ENCODE measurements at regions not wholly inside any gene's neighbourhood (a gene's known extent, or its start where the extent isn't known, plus 50 kb on each side); places are given as distances from the start of the nearest gene placed in this dataset.

DNA sequence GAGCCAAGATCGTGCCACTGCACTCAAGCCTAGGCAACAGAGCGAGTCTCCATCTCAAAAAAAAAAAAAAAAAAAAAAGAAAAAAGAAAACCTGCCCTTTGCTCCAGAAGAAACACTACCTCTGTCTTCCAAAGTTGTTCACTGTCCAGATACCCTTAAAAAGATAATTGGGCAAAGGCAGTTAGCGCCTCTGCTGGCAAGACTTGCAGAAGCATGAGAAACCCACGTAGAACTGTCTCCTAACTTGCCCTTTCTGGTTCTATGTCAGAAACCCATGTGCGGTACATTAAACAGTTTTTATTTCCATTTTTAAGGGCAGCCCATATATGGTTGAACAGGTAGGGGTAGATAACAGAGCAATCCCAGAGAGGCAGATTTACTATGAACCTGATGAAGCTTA, 1026.4 kb downstream of the ROBO2 start:
- TF ChIP-seq, protein P1, sequence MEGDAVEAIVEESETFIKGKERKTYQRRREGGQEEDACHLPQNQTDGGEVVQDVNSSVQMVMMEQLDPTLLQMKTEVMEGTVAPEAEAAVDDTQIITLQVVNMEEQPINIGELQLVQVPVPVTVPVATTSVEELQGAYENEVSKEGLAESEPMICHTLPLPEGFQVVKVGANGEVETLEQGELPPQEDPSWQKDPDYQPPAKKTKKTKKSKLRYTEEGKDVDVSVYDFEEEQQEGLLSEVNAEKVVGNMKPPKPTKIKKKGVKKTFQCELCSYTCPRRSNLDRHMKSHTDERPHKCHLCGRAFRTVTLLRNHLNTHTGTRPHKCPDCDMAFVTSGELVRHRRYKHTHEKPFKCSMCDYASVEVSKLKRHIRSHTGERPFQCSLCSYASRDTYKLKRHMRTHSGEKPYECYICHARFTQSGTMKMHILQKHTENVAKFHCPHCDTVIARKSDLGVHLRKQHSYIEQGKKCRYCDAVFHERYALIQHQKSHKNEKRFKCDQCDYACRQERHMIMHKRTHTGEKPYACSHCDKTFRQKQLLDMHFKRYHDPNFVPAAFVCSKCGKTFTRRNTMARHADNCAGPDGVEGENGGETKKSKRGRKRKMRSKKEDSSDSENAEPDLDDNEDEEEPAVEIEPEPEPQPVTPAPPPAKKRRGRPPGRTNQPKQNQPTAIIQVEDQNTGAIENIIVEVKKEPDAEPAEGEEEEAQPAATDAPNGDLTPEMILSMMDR (conservative IDR thresholded peaks at IDR 0.05; ENCODE audit: low read depth, low read length) = no peak
- H3K4me3 ChIP-seq (ENCODE audit: low read depth, low read length) = no peak overlapping the region
- DNase-seq (ENCODE audit: low read depth) = no peak

DNA sequence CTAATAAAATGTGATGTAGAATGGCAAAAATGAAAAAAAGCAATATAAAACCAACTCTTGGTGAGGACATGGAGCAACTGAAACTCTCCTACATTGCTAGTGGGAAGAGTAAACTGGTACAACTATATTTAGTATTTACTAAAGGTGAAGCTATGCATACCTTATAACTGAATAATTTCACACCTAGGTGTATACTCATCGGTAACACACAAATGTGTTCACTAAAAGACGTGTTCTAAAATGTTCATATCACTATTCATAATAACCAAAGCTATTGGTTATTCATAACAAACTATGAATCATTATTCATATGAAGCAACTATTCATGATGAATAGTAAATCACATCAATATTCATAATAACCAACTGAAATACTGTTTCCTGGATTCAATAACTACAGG, 1030.3 kb downstream of the ROBO2 start:
- TF ChIP-seq, protein P1 (conservative IDR thresholded peaks at IDR 0.05; ENCODE audit: low read depth, low read length) = no peak
- DNase-seq (ENCODE audit: low read depth) = no peak
- no peak overlapping the region for H3K4me3 ChIP-seq (ENCODE audit: low read depth, low read length)

DNA sequence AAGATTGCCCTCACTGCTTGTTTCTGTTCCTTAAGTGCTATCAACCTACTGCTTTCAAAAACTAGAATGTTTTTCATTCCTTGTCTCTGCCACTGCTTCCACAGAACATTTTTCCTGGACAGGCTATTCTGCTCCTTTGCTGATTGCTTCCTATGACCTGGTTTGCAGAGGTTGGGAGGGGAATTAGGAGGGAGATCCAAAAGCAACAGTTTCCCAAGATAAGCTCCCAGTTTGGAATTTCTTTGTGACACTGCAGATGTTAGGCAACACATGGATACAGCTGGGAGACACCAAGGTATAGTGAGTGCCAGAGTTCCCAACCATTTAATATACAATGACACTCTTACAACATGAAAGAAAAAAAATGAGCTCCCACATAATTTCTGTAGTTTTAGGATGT, 1036.5 kb downstream of the ROBO2 start:
- no peak overlapping the region for H3K4me3 ChIP-seq (ENCODE audit: low read depth, low read length)
- TF ChIP-seq, protein P1 (conservative IDR thresholded peaks at IDR 0.05; ENCODE audit: low read depth, low read length) = no peak
- no peak for DNase-seq (ENCODE audit: low read depth)

DNA sequence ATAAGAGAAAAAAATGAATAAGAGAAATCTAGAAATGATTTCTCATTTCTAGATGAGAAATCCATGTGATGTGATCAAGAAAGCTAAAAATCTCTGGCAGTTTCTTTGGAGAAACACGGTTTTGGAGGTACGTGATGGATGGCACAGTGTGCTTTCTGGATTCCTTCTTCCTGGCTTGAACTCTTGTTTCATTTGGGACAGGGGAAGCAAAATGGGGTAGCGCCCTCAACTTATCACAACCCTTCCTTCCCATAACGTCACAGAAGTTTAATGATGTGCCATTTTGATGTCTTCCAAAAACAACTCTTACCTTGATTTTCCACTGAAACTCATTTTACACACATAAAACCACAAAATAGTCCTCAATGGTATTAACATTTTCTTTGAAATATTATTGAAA, 1037.3 kb downstream of the ROBO2 start:
- H3K4me3 ChIP-seq (ENCODE audit: low read depth, low read length) = no peak overlapping the region
- TF ChIP-seq, protein P1 (conservative IDR thresholded peaks at IDR 0.05; ENCODE audit: low read depth, low read length) = no peak
- no peak for DNase-seq (ENCODE audit: low read depth)

DNA sequence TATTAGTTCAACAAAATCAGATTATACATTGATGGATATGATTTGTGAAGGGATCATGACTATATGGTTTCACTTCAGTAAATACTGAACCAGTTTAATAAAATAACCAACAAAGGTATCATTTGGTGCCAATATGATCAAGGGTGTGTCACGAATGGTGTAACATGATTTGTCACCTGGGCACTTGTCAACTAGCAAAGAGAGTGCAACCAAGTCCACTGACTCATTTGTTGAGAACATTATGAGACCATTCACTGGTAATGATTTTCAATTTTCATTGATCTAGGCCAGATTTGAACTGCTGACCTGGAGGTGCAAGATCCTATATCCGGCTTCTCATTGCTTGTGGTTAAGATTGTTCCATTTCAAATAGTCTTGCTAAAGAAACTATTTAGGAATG, 1037.9 kb downstream of the ROBO2 start:
- TF ChIP-seq, protein P1 (conservative IDR thresholded peaks at IDR 0.05; ENCODE audit: low read depth, low read length) = no peak
- H3K4me3 ChIP-seq (ENCODE audit: low read depth, low read length) = no peak overlapping the region
- DNase-seq (ENCODE audit: low read depth) = no peak

DNA sequence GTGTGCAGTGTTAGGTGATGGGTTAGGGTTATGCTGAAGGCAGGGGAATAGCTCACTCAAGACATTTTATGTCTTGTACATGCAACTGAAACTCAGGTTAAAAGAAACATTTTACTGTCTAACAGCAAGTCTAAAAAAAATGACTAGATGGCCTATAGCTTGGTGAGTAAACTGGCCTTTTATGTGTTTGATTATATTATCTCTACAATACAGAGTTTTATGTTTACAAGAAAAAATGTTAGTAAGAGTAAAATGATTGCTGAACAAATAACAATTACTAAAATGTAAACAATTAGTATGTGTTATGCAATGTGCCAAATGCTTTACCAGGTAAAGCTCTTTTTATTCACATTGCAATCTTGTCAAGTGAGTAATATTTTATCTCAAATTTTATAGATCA, 1039.6 kb downstream of the ROBO2 start:
- H3K4me3 ChIP-seq (ENCODE audit: low read depth, low read length) = no peak overlapping the region
- TF ChIP-seq, protein P1 (conservative IDR thresholded peaks at IDR 0.05; ENCODE audit: low read depth, low read length) = no peak
- no peak for DNase-seq (ENCODE audit: low read depth)

DNA sequence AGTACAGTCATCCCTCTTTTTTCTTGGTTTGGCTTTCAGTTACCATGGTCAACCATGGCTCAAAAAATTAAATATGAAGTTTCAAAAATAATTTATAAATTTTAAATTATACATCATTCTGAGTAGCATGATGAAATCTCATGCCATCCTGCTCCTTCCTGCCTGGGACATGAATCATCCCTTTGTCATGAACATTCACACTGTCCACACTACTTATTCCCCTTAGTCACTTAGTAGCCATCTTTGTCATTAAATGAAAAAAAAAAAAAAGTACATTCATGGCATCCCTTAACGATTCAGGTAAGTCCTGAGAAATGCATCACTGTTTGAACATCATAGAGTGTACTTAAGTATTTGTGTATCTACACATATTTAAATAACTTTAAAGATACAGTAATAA, 1046.3 kb downstream of the ROBO2 start:
- TF ChIP-seq, protein P1 (conservative IDR thresholded peaks at IDR 0.05; ENCODE audit: low read depth, low read length) = no peak
- no peak overlapping the region for H3K4me3 ChIP-seq (ENCODE audit: low read depth, low read length)
- DNase-seq (ENCODE audit: low read depth) = no peak

Measured in choroid plexus epithelial cell (primary cell).